Naive thymus-derived CD8-positive, alpha-beta T cell (primary cell): ENCODE measurements at regions not wholly inside any gene's neighbourhood (a gene's known extent, or its start where the extent isn't known, plus 50 kb on each side); places are given as distances from the start of the nearest gene placed in this dataset.
A peak's percentile ranks its signal among the peaks of the same experiment; 100 is the strongest.

Source experiments
- ATAC-seq, 2 donors: fragments of 150-1000 bp; cut with Tn5 transposase in 1 of 2; sonication (Bioruptor Pico), chemical (Tn5 transposase) in 1 of 2; 1 replicate in 1 of 2; 2 replicates in 1 of 2; pipeline ENCODE4 v1.10.0; 2021; ENCODE audit warnings: mild to moderate bottlenecking in 2 of 2, moderate library complexity in 2 of 2
- POLR2A ChIA-PET: fragments of 350-600 bp; sonication (Branson Sonifier 250); formaldehyde crosslinking; loops from one replicate; lab custom pipeline; 2021; ENCODE audit warnings: antibody characterized with exemption; lab: Charles Lee
- DNase-seq, 10 donors: peaks; one replicate each; pipeline versions ENCODE4 v3.0.0 to v3.0.0-alpha.2; 2020 to 2022
- H3K27ac Mint-ChIP-seq, 10 donors: one replicate each; pipeline ENCODE4 v1.8.0; 2020 to 2022; ENCODE audit warnings: mild to moderate bottlenecking in 10 of 10, mixed read lengths in 10 of 10, moderate library complexity in 4 of 10, inconsistent platforms in 1 of 10
- H3K27me3 Mint-ChIP-seq, 5 donors: one replicate each; pipeline ENCODE4 v1.8.0; 2021 to 2022; ENCODE audit warnings: mixed read lengths in 5 of 5
- H3K36me3 Mint-ChIP-seq, 3 donors: one replicate each; pipeline ENCODE4 v1.8.0; 2020 to 2022; ENCODE audit warnings: mixed read lengths in 3 of 3, mild to moderate bottlenecking in 2 of 3, inconsistent platforms in 1 of 3
- H3K4me1 Mint-ChIP-seq, 4 donors: one replicate each; pipeline ENCODE4 v1.8.0; 2021 to 2022; ENCODE audit warnings: mixed read lengths in 4 of 4
- H3K4me3 Mint-ChIP-seq, 10 donors: one replicate each; pipeline ENCODE4 v1.8.0; 2020 to 2022; ENCODE audit warnings: mild to moderate bottlenecking in 10 of 10, mixed read lengths in 10 of 10, moderate library complexity in 6 of 10, inconsistent platforms in 1 of 10
- H3K9me3 Mint-ChIP-seq, 9 donors: one replicate each; pipeline ENCODE4 v1.8.0; 2020 to 2022; ENCODE audit warnings: mixed read lengths in 9 of 9, mild to moderate bottlenecking in 3 of 9, inconsistent platforms in 1 of 9, moderate library complexity in 1 of 9

DNA sequence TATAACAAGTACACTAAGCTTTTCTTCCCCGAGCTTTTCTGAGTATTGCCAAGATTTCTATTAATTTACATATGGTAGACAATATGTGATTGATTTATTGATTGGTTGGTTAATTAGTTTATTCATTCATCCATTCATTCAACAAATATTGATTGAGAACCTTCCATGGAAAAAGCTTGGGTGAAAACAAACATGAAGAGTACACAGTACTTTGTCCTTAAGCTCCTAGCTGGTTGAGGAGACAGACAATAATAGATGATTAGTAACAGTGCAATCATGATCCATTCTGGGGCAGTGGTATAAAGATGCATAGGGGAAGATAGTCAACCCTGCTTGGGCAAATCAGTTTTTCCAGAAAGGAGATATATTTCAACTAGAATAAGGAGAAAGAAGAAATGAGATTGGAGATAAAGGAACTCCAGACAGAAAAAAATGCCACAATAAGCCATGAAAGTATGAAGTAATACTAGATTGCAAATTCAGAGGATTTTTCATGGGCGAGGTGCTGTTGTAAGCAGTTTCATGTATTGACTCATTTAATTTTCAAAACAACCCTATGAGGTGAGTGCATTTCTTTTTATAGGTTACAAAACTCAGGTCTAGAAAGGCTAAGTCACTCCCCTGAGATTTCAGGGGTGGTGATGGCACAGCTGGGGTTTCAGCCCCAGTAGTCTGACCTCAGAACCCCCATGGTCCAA, 129.5 kb downstream of the RND3 start:
- Mint-ChIP-seq H3K4me3 (no peak overlapping the region), H3K4me1 (no peaks in the 10 kb centered on the region), H3K27ac (no peak overlapping the region), H3K9me3 (peaks cover 0 to 20% (median 2%) of the 10 kb centered on the region in 9 donors), H3K36me3 (no peaks in the 10 kb centered on the region), H3K27me3 (no peaks in the 10 kb centered on the region)
- DNase-seq (no peak), ATAC-seq (no peak)
- POLR2A ChIA-PET, result no interaction called here

DNA sequence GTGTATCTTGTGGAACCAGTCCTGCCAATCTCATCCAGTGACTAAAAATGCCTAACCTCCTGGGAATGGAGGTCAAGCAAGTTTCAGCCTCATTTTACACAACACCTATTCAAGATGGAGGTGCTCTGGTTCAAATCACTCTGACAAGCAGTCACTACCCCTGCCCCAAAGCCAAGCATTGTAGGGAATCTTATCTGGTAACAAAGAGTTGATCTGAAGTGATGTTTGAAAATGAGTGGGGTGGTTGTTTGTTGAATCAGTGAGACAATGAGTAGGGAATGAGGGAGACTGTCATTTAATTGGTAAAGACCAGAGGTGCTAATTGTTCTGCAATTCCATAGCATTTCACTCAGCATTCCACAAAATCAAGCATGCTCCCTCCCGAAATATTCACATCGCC, 132.0 kb downstream of the RND3 start:
- ATAC-seq (no peak), DNase-seq (no peak)
- no peaks in the 10 kb centered on the region for H3K36me3 Mint-ChIP-seq
- no peaks in the 10 kb centered on the region for H3K4me1 Mint-ChIP-seq
- POLR2A ChIA-PET, result no interaction called here
- H3K27ac Mint-ChIP-seq, result no peak overlapping the region
- H3K27me3 Mint-ChIP-seq, result no peaks in the 10 kb centered on the region
- peaks cover 0 to 19% (median 0%) of the 10 kb centered on the region in 9 donors for H3K9me3 Mint-ChIP-seq
- H3K4me3 Mint-ChIP-seq, result no peak overlapping the region

DNA sequence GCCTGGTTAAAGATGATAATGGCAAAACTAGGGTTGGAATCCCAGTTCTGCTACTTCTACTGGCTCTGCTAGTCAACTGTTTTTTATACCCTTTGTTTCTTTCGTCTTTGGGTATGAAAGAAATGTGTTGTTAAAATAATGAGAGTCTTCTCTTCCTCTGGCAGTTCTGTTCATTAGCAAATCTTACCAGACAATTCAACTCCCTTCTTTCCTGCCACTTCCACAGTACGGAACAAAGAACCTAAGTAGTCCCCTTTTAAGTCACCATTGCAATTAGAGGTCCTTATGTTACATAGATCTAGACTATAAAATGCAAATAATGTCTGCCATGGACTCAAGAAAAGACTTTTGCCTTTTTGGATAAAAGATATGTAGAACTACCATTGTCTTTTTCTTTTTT, 134.1 kb downstream of the RND3 start:
- H3K4me1 Mint-ChIP-seq, result no peaks in the 10 kb centered on the region
- peaks cover 0 to 12% (median 0%) of the 10 kb centered on the region in 9 donors for H3K9me3 Mint-ChIP-seq
- POLR2A ChIA-PET, result no interaction called here
- DNase-seq (no peak), ATAC-seq (no peak)
- H3K27ac Mint-ChIP-seq, result no peak overlapping the region
- H3K36me3 Mint-ChIP-seq, result no peaks in the 10 kb centered on the region
- H3K27me3 Mint-ChIP-seq, result no peaks in the 10 kb centered on the region
- no peak overlapping the region for H3K4me3 Mint-ChIP-seq

DNA sequence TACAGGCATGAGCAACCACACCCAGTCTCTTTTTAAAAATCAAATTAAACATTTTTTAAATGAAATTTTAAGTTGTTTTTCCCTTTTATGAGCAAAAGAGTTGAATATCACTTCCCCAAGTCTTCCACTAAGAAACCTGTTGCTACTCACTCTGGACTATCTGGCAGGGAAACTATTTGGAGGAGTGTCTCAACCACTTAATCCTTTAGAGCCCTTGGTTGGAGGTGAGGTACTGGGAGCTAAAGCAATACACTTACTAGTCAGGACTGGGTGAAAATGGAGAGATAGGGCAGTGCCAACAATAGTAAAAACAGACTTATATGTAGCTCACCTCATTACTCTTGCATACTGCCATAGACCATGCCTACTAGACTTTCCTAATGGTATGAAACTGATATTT, 135.5 kb downstream of the RND3 start:
- Mint-ChIP-seq H3K27ac (no peak overlapping the region), H3K27me3 (no peaks in the 10 kb centered on the region), H3K4me1 (no peaks in the 10 kb centered on the region), H3K4me3 (no peak overlapping the region), H3K9me3 (peaks cover 0 to 12% (median 0%) of the 10 kb centered on the region in 9 donors), H3K36me3 (no peaks in the 10 kb centered on the region)
- no peak for ATAC-seq
- POLR2A ChIA-PET, result no interaction called here
- no peak for DNase-seq

DNA sequence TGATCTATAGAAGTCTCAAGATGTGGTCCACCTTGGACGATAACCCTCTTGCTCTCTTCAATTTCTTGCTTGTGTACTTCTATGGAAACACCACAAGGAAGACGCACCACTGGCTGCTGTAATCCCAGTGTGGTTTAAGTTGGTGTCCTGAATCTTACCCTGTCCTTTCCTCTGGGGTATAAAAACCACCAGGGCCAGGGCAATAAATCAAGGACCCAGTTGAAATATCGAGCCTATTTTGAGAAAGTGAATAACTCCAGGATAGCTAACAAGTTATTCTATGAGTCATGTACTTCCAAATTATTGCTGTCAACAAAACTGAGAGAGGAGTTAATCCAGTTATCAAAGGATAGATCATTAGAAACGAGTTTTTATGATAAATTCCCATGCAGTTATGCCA, 137.0 kb downstream of the RND3 start:
- H3K9me3 Mint-ChIP-seq, result peaks cover 0 to 12% (median 0%) of the 10 kb centered on the region in 9 donors
- no peaks in the 10 kb centered on the region for H3K27me3 Mint-ChIP-seq
- no peak for ATAC-seq

DNA sequence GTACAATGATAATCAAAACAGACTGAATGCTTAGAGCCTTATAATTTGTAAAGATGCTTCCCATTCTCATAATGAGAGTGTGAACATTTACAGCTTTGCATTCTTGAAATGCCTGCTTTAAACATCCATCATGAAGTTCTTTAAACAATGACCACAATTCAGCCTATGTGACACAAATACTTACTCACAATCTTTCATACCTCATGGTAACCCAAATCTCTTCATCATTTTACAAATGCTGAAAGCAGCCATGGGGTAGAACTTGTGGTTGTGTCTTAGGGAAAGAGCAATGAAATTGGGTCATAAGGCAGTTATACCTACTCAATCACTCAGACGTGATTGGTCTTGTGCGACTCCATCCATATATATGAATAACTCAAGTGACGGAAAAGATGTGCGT, 140.7 kb downstream of the RND3 start:
- Mint-ChIP-seq H3K27ac (no peak overlapping the region), H3K27me3 (no peaks in the 10 kb centered on the region), H3K4me3 (no peak overlapping the region), H3K9me3 (peaks cover 0 to 10% (median 3%) of the 10 kb centered on the region in 9 donors), H3K4me1 (peaks cover 0 to 2% (median 0%) of the 10 kb centered on the region in 4 donors), H3K36me3 (no peaks in the 10 kb centered on the region)
- POLR2A ChIA-PET, result no interaction called here
- DNase-seq (no peak), ATAC-seq (no peak)

More for the DNA sequence above, 137.0 kb downstream of the RND3 start:
- Mint-ChIP-seq H3K27ac (no peak overlapping the region), H3K36me3 (no peaks in the 10 kb centered on the region), H3K4me1 (peaks cover 0 to 2% (median 0%) of the 10 kb centered on the region in 4 donors), H3K4me3 (no peak overlapping the region)
- no peak for DNase-seq
- POLR2A ChIA-PET, result no interaction called here

DNA sequence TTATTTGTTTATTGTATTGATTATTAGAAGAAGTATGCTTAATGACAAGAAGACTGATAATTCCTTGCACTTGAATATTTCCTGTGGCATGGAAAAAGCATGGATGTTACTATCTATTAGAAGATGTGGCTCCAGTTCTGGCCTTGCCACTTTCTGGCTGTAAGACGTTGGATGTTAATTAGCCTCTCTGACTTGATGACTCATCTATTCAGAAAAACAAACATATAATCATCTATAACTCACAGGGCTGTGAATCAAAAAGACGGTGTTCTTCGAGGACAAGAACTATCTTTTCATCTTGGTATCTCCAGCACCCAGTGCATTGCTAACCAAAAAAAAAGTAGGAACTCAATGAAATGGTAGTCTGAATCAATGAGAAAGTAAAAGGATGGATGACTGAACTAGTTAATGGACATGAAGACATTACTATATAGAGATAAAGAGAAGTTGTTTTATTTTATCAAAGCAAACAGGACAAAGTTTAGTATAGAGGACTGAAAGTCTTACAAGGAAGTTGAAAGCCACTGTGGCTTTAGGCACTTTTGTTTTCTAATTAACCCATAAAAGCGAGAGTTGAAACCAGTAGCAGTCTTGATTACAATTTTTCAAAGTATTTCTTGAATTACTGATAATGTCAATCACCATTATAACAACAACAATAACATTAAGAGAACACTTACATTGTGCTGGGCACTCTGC, 145.3 kb downstream of the RND3 start:
- peaks cover 0 to 2% (median 0%) of the 10 kb centered on the region in 4 donors for H3K4me1 Mint-ChIP-seq
- H3K4me3 Mint-ChIP-seq, result no peak overlapping the region
- H3K9me3 Mint-ChIP-seq, result peaks cover 0 to 20% (median 3%) of the 10 kb centered on the region in 9 donors
- no peak for ATAC-seq
- H3K27ac Mint-ChIP-seq, result no peak overlapping the region
- no peaks in the 10 kb centered on the region for H3K36me3 Mint-ChIP-seq
- no peak for DNase-seq
- POLR2A ChIA-PET, result no interaction called here
- H3K27me3 Mint-ChIP-seq, result no peaks in the 10 kb centered on the region

DNA sequence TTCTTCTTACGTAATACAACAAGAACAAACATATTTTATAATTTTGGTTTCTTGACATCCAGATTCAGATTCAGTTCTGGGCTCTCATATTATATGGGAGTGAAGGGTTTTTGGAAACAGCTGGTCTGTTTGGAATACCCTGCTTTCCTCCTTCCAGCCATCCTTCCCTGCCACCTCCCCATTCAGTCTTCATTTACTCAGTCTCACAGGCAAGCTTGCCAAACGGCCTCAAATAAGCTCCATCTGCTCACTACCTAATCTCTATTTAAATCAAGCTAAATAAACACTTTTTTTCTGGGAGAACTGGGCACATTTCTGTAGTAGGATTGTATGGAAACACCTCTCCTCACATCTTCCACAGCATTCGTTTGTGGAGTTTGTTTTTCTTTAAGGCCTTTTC, 147.5 kb downstream of the RND3 start:
- DNase-seq (no peak), ATAC-seq (no peak)
- H3K4me1 Mint-ChIP-seq, result no peaks in the 10 kb centered on the region
- H3K27ac Mint-ChIP-seq, result no peak overlapping the region
- no peaks in the 10 kb centered on the region for H3K36me3 Mint-ChIP-seq
- H3K27me3 Mint-ChIP-seq, result peaks cover 0 to 1% (median 0%) of the 10 kb centered on the region in 5 donors
- peaks cover 0 to 11% (median 4%) of the 10 kb centered on the region in 9 donors for H3K9me3 Mint-ChIP-seq
- POLR2A ChIA-PET, result no interaction called here
- no peak overlapping the region for H3K4me3 Mint-ChIP-seq

DNA sequence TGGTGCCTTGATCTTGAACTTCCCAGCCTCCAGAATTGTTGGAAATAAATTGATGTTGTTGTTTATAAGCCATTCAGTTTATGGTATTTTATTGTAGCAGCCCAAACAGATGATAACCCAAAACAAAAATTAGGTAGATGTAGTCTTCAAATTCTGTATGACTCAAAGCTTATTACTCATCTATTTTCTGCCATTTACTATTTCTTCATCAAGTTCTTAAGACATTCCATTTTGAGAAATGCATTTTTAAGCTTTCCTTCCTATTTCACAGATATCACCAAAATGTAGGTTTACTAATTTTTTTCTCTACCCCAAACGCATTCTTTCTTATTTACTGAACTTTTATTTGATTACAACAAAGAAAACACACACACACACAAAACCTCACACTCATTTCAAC, 148.2 kb downstream of the RND3 start:
- Mint-ChIP-seq H3K4me1 (no peaks in the 10 kb centered on the region), H3K27me3 (peaks cover 0 to 3% (median 0%) of the 10 kb centered on the region in 5 donors), H3K9me3 (peaks cover 0 to 13% (median 4%) of the 10 kb centered on the region in 9 donors), H3K4me3 (no peak overlapping the region), H3K36me3 (no peaks in the 10 kb centered on the region), H3K27ac (peak overlapping the region in 1 of 10 donors; percentile 20)
- POLR2A ChIA-PET, result no interaction called here
- DNase-seq, result no peak
- no peak for ATAC-seq

DNA sequence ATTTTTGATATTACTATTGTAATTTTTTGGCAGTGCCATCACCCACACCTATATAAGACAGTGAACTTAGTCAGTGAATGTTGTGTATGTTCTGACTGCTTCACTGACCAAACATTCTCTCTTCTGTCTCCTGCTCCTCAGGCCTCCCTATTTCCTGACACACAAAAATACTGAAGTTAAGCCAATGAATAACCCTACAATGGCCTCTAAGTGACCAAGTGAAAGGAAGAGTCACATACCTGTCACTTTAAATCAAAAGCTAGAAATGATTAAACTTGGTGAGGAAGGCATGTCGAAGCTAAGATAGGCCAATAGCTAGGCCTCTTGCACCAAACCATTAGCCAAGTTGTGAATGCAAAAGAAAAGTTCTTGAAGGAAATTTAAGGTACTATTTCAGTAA, 151.9 kb downstream of the RND3 start:
- peaks cover 0 to 21% (median 3%) of the 10 kb centered on the region in 9 donors for H3K9me3 Mint-ChIP-seq
- peaks cover 0 to 3% (median 0%) of the 10 kb centered on the region in 5 donors for H3K27me3 Mint-ChIP-seq
- no peaks in the 10 kb centered on the region for H3K36me3 Mint-ChIP-seq
- H3K27ac Mint-ChIP-seq, result peak overlapping the region in 1 of 10 donors; percentile 23
- DNase-seq, result no peak
- POLR2A ChIA-PET, result no interaction called here
- no peak for ATAC-seq
- H3K4me1 Mint-ChIP-seq, result no peaks in the 10 kb centered on the region
- no peak overlapping the region for H3K4me3 Mint-ChIP-seq

DNA sequence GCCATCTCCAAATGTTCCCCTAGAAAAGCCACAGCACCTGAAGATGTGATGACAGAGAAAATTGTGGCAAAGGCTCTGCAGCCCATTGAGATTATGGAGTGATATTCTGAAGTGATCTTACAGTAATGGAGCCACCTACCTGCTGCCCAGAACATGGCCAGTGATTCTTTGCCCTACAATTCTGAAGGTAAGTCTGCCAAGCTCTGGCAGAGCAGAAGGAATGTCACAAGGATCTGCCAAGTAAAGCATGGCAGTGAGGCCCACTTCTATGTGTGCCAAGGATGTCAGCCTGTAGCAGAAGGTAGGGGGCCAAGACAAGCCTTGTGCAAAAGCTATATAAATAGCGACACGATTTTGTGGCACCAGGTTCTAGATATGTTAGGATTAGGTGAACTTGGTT, 155.1 kb downstream of the RND3 start:
- H3K4me3 Mint-ChIP-seq, result no peak overlapping the region
- no peaks in the 10 kb centered on the region for H3K4me1 Mint-ChIP-seq
- DNase-seq, result no peak
- POLR2A ChIA-PET, result no interaction called here
- no peak for ATAC-seq
- H3K27ac Mint-ChIP-seq, result no peak overlapping the region
- no peaks in the 10 kb centered on the region for H3K36me3 Mint-ChIP-seq
- H3K27me3 Mint-ChIP-seq, result peaks cover 0 to 3% (median 0%) of the 10 kb centered on the region in 5 donors
- H3K9me3 Mint-ChIP-seq, result peaks cover 0 to 22% (median 3%) of the 10 kb centered on the region in 9 donors

DNA sequence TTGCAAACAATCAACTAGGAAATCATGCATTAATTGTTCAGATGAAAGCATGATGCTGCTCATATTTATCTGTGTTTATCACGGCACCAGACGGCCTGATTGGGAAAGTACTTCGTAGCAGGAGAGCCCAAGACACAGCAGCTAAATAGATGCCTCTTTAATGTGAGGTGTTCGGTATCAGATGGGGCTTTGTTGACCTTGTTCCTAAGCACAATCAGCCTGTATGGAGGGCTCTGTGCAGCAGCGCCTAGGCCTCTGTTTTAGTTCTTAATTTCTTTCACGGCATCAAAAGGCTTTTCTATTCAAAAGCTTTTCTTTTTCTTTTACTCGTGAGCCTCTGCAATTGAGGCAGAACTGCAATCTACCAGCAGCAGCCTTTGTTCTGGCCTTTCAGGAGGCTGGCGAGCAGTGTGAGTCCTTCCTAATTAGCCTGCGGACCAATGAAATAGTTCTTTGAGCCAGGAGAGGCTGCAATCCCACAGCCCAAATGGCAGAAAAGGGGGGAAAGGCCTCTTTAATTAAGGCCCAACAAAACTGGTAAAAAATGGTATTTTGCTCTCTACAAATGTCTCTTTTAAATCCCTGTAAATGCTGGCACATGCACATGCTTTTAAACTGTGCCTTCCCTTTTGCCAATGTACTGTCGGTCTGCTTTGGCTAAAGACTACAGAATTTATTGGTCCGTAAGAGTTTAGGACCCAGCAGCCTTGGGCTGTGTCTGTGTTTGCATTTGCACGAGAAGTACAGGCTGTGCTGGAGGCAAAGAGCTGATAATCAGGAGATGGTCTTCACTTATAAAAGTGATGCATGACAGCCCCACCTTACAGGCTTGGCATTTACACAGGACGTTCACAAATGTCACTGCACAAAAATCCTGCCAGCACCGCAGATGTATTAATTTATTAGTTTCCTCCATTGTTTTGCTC, 159.6 kb downstream of the RND3 start:
- no peaks in the 10 kb centered on the region for H3K36me3 Mint-ChIP-seq
- POLR2A ChIA-PET, result no interaction called here
- no peak overlapping the region for H3K27ac Mint-ChIP-seq
- no peaks in the 10 kb centered on the region for H3K4me1 Mint-ChIP-seq
- H3K4me3 Mint-ChIP-seq, result no peak overlapping the region
- DNase-seq (no peak), ATAC-seq (no peak)
- H3K27me3 Mint-ChIP-seq, result no peaks in the 10 kb centered on the region
- H3K9me3 Mint-ChIP-seq, result peaks cover 0 to 8% (median 3%) of the 10 kb centered on the region in 9 donors
